AG08396 (cell line): ENCODE measurements at regions not wholly inside any gene's neighbourhood (a gene's known extent, or its start where the extent isn't known, plus 50 kb on each side); places are given as distances from the start of the nearest gene placed in this dataset.
A peak's percentile ranks its signal among the peaks of the same experiment; 100 is the strongest.

Experiments used
- DNase-seq: peaks from one replicate; pipeline ENCODE4 v3.0.0; 2012; ENCODE audit warnings: low spot score, mixed read lengths

DNA sequence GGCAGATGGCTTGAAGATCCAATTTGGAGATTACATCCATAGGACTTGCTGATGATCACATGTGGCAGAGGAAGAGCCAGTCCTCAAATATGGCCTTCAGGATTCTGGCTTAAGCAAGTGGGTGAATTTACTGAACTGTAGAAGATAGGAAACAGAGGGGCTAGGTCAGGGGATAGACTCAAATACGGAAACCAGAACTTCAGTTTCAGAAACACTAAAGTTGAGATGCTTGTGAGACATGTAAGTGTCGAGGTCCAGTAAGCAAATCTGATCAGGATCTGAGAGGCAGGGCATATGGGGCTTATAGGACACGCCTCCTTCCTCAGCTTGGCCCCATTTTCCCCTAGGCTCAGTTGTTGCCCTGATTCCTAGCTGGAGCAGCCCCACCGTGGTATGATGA is 107.7 kb downstream of the LBH start:
- DNase-seq: no peak

DNA sequence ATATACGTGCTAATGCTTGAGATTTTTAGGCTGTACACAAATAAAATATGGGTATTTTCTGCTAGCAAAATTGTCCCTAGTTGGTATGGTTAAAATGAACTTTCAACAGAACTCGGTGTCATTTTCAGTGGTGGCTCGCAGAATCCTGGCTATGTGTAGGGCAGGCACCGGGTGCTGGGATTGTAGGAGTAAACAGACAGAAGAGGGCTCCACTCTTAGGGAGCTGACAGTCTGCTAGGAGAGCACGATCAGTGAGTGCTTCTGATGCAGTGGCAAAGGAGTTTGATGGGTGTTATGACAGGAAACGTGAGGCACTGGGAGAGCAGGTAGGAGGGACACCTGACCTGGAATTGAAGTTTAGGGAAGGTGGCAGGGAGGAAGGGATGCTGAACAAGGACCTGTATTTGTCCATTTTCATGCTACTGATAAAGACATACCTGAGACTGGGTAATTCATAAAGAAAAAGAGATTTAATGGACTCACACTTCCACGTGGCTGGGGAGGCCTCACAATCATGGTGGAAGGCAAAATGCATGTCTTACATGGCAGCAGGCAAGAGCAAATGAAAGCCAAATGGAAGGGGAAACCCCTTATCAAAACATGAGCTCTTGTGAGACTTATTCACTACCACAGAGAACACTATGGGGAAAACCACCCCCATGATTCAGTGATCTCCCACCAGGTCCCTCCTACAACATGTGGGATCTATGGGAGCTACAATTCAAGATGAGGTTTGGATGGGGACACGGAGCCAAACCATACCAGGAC is 105.4 kb upstream of the LCLAT1 start:
- no peak for DNase-seq

DNA sequence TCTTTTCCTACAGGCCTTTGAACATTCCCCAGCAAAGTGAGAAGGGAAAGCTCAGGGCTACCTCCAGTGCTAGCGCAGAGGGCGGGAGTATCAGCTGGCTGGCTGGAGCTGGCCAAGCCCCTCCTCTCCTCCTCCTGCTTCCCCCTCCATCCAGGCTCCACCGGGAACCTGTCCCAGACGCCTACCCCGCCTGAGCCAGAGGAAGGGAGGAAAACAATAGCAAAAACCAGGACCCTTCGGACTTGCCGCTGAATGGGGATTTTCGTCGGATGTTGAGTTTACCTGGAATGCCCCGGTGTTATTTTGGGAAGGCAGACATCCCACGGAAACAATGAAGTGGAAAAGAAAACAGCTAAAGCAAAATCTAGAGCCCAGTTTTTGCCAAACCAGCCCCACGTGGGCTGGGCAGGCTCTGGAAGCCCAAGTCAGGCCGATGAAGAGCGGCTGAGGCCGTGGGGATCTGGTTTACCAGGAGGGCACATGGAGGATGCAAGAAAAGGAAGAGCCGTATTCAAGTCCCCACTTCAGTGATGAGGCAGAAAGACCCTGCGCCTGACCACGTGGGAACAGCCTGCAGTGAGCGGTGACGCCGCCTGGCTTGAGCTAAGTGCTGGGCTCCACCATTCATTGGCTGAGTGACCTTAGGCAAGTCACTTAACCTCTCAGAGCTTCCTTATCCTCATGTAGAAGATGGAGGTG is 100.4 kb upstream of the LCLAT1 start:
- DNase-seq: peak; percentile 30

DNA sequence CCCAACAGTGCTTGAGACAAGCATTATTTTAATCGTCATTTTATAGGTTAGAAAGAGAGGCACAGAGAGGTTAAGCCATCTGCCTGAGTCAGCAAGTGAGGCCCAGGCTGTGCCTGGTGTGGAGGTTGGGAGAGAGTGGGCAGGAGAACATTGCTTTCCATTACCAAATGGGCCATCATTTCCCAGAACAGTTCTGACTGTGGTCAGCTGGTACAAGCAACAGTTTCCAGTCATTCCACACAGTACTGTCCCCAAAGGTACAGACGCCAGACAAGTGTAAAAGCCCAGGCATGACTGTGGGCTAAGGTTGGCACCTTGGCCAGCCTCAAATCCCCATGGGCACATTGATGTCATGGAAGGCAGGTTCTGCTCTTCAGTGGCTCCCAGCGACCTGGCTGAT is 98.2 kb upstream of the LCLAT1 start:
- no peak for DNase-seq

DNA sequence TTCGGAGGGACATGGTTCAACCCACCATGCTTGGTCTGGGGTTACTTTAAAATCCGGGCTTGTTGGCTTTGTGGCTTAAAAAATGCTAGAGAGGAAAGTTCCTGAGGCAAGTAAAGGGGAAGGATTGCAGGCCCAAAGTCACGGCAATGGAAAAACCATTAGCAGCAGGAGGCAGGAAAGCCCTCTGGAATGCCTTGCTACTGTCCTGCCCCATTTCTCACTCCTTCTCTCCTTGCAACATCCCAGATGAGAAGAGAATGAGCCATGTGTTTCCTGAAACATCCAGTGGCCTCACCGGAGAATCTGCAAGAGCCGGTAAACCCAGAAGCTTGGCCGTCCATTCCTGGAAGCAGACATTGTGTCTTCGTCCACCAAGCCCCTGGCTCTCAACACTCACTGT is 97.4 kb upstream of the LCLAT1 start:
- no peak for DNase-seq

DNA sequence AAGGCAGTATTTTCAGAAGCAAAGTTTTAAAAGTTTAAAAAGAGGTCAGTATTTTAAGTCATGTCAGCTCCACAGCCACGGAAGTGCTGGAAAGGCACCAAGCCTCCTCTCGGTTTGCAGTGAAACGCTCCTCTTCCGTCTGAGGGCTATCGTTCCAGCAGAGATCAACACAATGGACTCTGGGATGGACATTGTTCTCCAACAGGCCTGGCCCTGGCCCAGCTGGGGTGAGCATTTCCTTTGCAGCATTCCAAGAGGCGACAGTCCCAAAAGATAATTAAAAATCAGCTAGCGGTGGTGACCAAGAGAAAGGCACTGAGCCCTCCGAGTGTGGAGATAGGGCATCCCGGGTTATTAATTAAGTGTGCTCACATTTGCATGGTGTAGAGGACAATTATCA is 95.9 kb upstream of the LCLAT1 start:
- no peak for DNase-seq

DNA sequence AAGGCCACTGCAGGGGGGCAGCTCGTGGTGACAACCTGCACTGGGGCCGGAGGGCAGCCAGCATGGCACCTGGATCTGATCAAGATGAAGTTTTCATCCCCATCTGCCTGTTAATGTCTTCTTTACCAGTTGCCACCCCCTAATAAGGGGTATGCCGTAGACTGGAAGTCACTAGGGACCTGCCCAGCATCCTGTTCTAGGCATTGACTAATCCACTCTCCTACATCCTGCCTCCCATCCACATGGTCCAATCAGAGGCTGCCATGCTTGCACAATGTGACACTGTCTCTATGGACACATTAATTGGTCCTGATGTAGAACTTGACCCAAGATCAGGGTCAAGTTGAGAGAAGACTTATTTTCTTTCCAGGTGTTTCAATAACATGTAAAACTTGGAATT is 95.1 kb upstream of the LCLAT1 start:
- no peak for DNase-seq

DNA sequence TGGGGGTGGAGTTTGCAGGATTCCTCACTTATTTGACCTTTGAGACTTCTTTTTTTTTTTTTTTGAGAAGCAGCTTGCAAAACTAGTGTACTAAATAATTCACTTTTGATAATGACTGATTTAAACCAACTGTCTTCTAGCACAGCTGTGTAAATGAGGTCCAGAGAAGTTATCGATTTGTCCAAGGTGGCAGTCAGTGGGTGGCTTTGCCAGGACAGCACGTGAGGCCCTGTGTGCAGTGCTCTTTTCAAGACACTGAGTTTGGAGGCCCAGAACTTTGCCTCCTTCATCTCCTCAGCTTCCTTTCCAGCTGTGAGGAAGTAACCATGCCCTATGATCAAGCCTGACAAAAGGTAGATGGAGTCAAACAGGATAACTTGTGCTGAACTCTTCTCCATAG is 92.9 kb upstream of the LCLAT1 start:
- DNase-seq: no peak

DNA sequence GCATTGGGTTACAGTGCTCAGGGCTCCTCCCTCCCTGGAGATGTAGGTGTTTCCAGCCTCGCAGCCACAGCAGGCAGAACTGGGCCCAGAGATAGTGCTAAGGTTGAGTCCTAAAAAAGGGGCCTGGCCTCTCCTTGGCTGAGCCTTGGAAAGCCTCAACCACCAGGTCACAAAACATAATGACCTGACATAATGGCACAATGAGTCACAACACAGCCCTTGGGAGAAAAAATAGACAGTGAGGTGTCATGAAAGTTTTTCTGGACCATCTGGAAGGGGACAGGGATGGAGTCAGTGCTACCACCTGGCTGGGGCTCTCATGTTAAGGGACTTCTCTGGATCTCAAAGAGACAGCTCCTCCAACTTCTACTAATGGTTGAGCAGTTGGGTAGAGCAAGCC is 92.4 kb upstream of the LCLAT1 start:
- no peak for DNase-seq

DNA sequence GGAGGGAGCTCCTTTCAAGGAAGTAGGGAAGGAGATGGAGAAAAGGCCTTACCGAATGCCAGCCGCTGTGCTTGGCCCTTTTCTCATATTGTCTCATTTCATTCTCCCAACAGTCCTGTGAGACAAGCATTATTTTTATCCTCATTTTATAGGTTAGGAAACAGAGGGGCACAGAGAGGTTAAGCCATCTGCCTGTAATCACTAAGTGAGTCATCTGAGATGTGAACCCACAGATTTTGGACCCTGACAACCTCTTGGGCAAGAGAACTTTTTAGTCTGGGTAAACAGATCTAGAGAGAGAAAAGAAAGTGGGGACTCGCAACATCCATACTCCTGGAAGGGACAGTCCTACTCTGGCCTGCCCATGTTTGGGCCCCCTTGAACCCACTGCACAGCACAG is 91.7 kb upstream of the LCLAT1 start:
- no peak for DNase-seq

DNA sequence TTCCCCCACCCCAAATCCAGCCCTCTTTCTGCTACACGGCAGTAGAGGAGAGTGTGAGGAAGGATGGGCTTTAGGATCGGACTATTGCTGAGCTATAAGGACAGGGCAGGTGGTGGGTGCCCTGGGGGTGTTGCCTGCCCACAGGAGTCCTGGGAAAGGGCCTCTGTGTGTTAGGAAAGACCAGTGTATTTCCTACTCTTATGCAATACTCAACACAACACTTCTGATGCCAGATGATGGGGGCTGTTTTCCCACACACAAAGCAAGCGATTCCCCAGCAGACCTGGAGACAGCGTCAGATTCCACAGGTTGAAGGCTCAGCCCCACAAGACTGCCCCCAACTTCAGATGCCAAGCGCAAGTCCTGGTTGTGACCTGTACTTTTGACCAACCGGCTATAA is 91.0 kb upstream of the LCLAT1 start:
- no peak for DNase-seq

DNA sequence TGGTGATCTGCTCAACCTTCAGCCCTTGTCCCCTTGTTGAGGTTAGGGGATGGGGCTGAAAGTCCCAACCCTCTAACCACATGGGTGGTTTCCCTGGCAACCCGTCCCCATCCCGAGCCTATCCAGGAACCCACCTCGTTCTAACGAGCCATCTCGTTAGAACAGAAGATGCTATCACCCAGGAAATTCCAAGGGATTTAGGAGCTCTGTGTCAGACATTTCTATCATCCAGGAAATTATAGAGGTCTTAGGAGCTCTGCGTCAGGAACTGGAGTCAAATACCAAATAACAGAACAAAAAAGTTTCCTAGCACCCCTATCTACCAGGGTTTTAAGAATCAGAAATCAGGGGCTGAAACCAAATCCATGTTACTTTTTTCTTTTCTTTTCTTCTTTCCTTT is 90.3 kb upstream of the LCLAT1 start:
- DNase-seq: no peak

DNA sequence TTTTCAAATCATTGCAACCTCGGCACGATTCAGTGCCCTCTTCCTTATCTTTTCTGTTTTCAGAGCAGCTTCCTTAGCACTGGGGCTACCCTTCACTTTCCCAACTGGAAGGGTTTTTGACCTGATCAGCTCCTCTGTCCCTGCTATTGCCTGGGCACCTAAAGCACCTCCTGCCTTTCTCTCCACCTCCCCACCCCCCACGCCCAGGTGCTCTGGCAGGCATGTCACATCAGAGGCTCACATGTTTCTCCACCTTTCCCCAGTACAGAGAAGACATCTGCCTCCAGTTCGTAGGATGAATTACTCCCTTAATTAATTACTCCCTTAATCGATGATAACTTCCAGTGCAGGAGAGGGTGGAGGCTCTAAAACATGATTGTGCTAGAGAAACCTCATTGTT is 88.7 kb upstream of the LCLAT1 start:
- DNase-seq: no peak

DNA sequence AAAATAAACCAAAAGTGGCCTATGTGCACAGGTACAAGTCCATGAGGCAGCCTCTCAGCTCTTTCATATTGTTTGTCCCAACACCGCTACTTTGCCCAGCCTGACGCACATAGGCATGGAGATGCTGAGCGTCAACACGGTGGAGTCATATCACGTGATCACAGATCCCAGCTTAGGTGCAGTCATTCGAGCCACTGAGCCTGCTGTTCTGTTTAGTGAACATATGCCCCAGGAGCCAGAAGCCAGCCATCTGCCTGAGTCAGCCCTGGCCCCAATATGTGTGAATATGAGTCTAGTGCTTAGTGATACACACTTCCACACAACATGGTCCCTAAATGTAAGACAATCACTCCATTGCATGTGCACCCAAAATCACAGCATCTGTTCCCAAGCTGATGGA is 88.2 kb upstream of the LCLAT1 start:
- no peak for DNase-seq

DNA sequence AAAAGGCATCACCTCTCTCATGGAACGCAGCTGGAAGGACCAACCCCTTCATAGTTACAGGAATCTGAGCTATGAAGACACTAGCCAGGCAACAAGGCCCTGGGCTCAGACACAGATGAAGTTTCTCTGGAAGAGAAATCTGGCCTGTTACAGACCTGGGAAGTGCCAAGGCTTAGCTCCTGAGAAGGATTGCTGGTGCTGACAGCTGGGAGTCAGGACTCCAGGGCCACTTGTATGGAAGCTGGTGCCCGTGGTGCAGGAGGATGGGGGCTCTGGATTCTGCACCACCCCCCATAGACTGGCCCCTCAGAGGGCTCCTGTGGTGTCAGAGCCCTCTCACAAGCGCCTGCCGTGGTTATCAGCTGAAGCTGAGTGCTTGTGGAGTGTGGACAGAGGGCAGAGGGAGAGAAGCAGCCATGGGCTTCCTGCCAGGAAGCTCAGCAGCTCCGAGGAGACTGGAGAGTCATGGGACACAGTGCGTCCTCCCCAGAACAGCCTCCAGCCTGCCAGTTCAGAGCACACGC is 87.3 kb upstream of the LCLAT1 start:
- DNase-seq: peak; percentile 45

DNA sequence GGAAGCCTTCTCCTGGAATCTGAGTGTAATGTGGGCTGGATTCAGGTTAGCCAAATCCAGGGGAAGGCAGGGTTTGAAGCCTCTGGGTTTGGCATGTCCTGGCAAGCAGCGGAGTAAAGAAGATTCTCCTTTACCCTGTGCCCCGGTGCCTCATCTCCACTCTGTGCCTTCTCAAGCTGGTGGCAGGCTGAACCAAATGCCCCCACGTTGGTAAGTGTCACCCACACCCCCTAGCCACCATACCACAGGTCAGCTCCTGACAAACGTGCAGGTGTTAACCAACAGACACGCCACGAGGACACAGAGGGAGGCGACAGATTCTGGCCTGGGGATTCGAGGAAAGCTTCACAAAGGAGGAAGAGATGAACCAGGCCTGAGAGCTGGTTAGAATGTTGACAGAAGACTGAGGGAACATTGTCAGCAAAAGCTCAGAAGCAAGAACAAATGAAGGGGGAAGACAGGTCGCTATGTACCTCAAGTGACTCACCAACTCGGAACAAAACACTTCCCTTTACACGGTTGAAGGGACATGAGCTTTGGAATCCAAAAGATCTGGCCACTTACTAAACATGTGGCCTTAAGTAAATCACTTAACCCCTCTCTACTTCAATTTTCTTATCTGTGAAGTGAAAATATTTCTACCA is 85.2 kb upstream of the LCLAT1 start:
- no peak for DNase-seq

DNA sequence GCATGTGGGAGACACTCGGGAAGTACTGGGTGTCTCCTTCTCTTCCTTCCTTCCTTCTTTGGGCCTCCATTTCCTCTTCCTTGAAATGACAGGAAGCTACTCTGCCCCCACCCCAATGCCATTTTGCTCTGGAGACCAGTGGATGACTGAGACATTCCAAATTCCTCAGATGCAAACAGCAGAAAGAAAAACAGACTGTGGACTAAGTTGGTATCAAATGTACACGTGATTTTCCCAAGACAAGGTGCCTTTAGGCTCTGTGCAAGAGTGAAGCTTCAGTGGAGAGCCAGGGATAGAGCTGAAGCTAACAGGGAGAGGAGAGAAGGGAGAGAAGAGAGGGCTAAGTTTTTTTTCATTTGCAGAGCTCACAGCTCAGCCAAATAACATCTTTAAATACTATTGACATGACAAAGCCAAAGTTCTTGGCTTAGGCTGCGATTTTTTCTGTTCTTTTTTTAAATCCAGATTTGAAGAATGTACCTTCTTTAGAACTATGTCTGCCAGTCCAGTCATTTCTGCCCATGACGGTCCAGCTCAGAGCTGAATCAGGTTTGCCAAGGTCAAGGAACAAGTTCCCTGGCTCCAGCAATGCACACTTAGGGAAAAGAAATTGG is 84.5 kb upstream of the LCLAT1 start:
- peak; percentile 42 for DNase-seq

DNA sequence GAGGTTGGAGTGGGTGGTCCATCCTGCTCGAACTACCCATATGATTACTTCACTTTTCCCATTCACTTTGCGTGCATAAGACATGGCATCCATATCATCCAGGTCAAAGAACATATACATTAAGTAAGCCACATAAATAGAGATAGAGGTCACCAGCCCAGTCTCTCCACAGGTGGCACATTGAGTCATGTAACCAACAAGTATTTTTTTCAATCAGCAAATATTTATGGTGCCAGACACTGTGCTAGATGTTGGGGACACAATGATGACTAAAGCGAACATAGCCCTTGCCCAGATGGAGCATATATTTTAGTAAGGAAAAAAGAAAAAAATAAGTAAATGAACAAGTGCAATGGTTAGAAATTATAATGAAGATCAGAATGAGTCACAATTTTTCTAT is 83.6 kb upstream of the LCLAT1 start:
- DNase-seq: no peak

DNA sequence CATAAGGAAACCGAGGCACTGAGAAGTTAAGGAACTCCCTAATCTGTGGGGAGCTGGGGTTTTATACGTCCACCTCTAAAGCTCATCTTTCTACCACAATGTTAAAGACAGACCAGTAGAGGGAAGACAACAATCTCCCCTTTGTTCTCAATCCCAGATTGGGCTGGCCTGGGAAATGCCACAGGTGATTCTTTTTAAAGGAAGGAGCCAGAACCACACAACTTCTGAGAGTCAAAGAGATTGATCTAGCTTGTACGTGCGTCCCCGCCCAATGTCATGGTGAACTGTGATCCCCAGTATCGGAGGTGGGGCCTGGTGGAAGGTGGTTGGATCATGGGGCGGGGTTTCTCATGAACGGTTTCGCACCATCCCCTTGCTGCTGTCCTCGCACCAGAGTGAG is 81.8 kb upstream of the LCLAT1 start:
- no peak for DNase-seq

DNA sequence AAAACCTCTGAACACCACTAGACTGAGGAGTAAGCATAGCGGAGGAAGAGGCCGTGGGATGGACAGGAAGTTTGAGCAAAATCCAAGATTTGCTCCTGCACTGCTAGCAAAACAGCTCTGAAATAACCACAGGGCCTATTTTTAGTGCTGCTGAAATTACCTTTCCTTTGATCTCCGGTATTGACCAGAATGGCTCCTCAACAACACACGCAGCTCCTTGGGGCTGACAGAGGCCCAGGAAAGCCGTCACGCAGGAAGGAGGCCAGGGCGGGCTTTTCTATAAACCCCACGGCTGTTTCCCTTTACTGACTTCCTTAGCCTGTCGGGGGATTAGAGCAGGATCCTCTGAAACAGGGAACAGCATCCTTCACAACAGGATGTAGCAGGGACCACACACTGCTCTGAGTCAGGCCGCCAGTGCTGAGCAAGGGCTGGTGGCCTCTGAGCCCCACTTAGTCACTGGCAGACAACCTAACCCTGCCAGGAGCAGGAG is 80.8 kb upstream of the LCLAT1 start:
- DNase-seq: peak; percentile 36

DNA sequence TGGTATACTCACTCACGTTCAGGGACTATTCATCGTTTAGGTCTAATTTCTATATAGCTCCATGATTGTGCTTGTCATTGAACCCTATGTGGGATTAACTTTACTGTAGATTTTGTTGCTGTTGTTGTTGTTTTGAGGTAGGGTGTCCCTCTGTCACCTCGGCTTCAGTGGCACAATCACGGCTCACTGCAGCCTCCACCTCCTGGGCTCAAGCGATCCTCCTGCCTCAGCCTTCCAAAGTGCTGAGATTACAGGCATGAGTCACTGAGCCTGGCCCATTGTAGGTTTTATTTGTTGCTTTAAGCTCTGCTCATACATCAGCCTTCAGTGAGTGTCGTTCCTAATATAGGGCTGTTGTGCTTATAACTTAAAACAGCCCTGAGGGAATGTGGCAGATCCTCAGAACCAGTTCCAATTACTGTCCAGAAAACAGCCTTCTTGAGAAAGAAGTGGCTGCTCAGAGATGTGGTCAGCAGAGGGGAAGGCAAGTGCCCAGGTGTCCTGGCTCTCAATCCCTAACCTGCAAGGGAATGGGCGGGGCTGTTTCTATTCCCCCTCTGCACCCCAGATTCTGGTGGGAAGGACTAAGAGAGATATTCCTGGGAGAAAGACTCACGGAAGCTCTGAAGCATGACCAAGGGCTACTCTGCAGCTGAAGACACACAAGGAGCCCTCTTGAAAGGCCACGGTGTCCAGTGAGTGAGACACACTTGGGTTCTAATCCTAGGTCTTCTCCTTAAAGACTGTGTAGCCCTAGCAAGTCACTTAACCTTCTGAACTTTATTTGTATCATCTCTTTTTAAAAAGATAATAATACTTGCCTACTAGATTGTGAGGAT is 79.6 kb upstream of the LCLAT1 start:
- DNase-seq: no peak

DNA sequence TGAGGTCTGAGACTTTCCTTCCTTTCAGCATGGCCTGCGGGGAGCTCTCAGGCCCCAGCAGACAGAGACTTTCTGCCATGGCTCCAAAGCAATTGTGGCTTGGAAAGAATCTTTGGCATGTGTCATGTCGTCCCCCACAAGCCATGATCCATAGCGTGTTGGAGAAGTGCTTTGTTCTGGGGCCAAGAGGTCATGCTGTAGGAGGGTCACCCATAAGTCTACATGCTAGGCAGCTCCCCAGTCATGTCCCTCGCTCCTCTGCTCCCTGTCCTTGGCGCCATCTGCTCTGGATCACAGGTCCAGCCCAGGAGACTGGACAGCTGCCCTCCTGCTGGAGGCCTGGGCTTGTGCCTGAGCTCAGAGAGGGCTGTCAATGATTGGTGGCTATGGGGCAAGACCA is 78.8 kb upstream of the LCLAT1 start:
- DNase-seq: peak; percentile 70
